Cardiac septum (tissue), 1 donor: ENCODE measurements at regions not wholly inside any gene's neighbourhood (a gene's known extent, or its start where the extent isn't known, plus 50 kb on each side); places are given as distances from the start of the nearest gene placed in this dataset.
"Not testable (repeated sequence)": the region's sequence is repeated elsewhere in the genome, so short reads cannot be mapped to it uniquely, and the experiment has no call there.

Source experiments
- DNase-seq: peaks from one replicate; pipeline ENCODE4 v3.0.0-alpha.2; 2020; ENCODE audit warnings: low spot score
- intact Hi-C: fragments of 100-400 bp; cut with DNase I; formaldehyde crosslinking; loops from one replicate; pipeline ENCODE4 v1.14.0; 2022
- donor health status: DM: no; HTN: no; CAD: no.

- DNase-seq, intact Hi-C loops: not testable (repeated sequence)
Measured at GRCh38 chr16:16552819-16553340, 173.9 kb downstream of the NPIPA7 start.

- intact Hi-C loops, DNase-seq: not testable (repeated sequence)
Measured at GRCh38 chr16:16559179-16559740, 180.3 kb downstream of the NPIPA7 start.

- intact Hi-C loops, DNase-seq: not testable (repeated sequence)
Measured at GRCh38 chr16:16561532-16561931, 182.6 kb downstream of the NPIPA7 start.

- intact Hi-C loops, DNase-seq: not testable (repeated sequence)
Measured at GRCh38 chr16:16563962-16564361, 185.0 kb downstream of the NPIPA7 start.

GRCh38 chr16:16565326-16565725 lies 186.4 kb downstream of the NPIPA7 start:
- intact Hi-C loops, DNase-seq: not testable (repeated sequence)

- DNase-seq, intact Hi-C loops: not testable (repeated sequence)
Measured at GRCh38 chr16:16570055-16570454, 191.1 kb downstream of the NPIPA7 start.

- intact Hi-C loops, DNase-seq: not testable (repeated sequence)
Measured at GRCh38 chr16:16570874-16571273, 191.9 kb downstream of the NPIPA7 start.

- intact Hi-C loops, DNase-seq: not testable (repeated sequence)
Measured at GRCh38 chr16:16572130-16572774, 193.3 kb downstream of the NPIPA7 start.

- DNase-seq, intact Hi-C loops: not testable (repeated sequence)
Measured at GRCh38 chr16:16577062-16577461, 198.1 kb downstream of the NPIPA7 start.

- DNase-seq = no peak
- intact Hi-C loops = no loop called here
Measured at GRCh38 chr16:16578701-16579100, 199.8 kb downstream of the NPIPA7 start.

- DNase-seq, intact Hi-C loops: not testable (repeated sequence)
Measured at GRCh38 chr16:16582916-16583315, 204.0 kb downstream of the NPIPA7 start.

- intact Hi-C loops, DNase-seq: not testable (repeated sequence)
Measured at GRCh38 chr16:16586073-16586651, 207.2 kb downstream of the NPIPA7 start.

GRCh38 chr16:16586969-16587368 lies 208.0 kb downstream of the NPIPA7 start:
- intact Hi-C loops, DNase-seq: not testable (repeated sequence)

GRCh38 chr16:16588436-16588835 lies 209.5 kb downstream of the NPIPA7 start:
- DNase-seq, intact Hi-C loops: not testable (repeated sequence)

- intact Hi-C loops = not testable (repeated sequence)
Measured at GRCh38 chr16:16590654-16591318, 211.8 kb downstream of the NPIPA7 start.

GRCh38 chr16:16593156-16593863 lies 214.4 kb downstream of the NPIPA7 start:
- DNase-seq, intact Hi-C loops: not testable (repeated sequence)

More at GRCh38 chr16:16590654-16591318, 211.8 kb downstream of the NPIPA7 start:
- not testable (repeated sequence) for DNase-seq

GRCh38 chr16:16595029-16595718 lies 216.2 kb downstream of the NPIPA7 start:
- intact Hi-C loops, DNase-seq: not testable (repeated sequence)

- intact Hi-C loops, DNase-seq: not testable (repeated sequence)
Measured at GRCh38 chr16:16601239-16601638, 222.3 kb downstream of the NPIPA7 start.
